ENCODE measurements at regions not wholly inside any gene's neighbourhood (a gene's known extent, or its start where the extent isn't known, plus 50 kb on each side); places are given as distances from the start of the nearest gene placed in this dataset.
"Not testable (repeated sequence)": the region's sequence is repeated elsewhere in the genome, so short reads cannot be mapped to it uniquely, and the experiment has no call there.

DNA sequence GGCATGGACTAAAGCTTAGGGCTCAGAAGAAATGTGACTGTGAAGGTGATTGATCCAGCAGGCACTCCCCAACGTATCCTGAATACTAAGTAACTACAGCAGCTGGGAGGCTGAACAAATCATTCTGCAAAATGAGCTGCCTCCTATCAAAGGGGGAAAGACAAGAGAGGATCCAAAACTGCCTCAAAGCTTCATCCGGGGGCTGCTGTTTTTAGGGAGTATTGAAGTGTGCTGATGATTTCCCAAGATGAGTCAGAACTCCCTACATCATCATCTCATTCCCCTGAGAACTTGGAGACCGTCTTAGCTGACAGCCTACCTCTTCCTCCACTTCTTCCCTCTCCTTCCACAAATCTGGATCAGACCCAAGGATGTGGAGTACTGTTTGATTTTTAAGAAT is 108.4 kb upstream of the GRAMD1B start:
- Mint-ChIP-seq H3K27ac (ENCODE audit: unreplicated experiment) (no peak overlapping the region), H3K36me3 (ENCODE audit: low read depth, unreplicated experiment) (no peaks in the 10 kb centered on the region), H3K4me3 (ENCODE audit: unreplicated experiment) (no peak overlapping the region), H3K9me3 (ENCODE audit: unreplicated experiment) (peaks cover 4% of the 10 kb centered on the region), H3K4me1 (ENCODE audit: low read depth, unreplicated experiment) (no peaks in the 10 kb centered on the region), H3K27me3 (ENCODE audit: low read depth, unreplicated experiment) (peaks cover 12% of the 10 kb centered on the region)
- Histone ChIP-seq H3K9me3 (ENCODE audit: insufficient read depth, low read depth, low read length) (no peaks in the 10 kb centered on the region), H3K36me3 (ENCODE audit: insufficient read depth, low read length) (no peaks in the 10 kb centered on the region), H3K4me3 (ENCODE audit: insufficient read depth, low read depth, low read length) (no peak overlapping the region), H3K79me2 (ENCODE audit: insufficient read depth, low read length) (no peaks in the 10 kb centered on the region), H3K4me2 (ENCODE audit: low read length) (no peak overlapping the region), H3K27me3 (ENCODE audit: insufficient read depth, low read length) (peaks cover 11% of the 10 kb centered on the region), H3K4me1 (ENCODE audit: insufficient read depth, low read length) (no peaks in the 10 kb centered on the region), H3K27ac (ENCODE audit: low read depth, low read length) (no peak overlapping the region), H2AFZ (ENCODE audit: low read depth, low read length) (no peak overlapping the region), H4K20me1 (ENCODE audit: insufficient read depth, low read length) (no peaks in the 10 kb centered on the region), H3K9ac (ENCODE audit: low read length) (no peak overlapping the region)
- FAIRE-seq (no peak), DNase-seq (ENCODE audit: low read depth) (no peak)
- no peak for TF ChIP-seq EZH2 (IDR thresholded peaks at IDR 0.05; ENCODE audit: insufficient read depth, low read length)
- TF ChIP-seq, protein P1, sequence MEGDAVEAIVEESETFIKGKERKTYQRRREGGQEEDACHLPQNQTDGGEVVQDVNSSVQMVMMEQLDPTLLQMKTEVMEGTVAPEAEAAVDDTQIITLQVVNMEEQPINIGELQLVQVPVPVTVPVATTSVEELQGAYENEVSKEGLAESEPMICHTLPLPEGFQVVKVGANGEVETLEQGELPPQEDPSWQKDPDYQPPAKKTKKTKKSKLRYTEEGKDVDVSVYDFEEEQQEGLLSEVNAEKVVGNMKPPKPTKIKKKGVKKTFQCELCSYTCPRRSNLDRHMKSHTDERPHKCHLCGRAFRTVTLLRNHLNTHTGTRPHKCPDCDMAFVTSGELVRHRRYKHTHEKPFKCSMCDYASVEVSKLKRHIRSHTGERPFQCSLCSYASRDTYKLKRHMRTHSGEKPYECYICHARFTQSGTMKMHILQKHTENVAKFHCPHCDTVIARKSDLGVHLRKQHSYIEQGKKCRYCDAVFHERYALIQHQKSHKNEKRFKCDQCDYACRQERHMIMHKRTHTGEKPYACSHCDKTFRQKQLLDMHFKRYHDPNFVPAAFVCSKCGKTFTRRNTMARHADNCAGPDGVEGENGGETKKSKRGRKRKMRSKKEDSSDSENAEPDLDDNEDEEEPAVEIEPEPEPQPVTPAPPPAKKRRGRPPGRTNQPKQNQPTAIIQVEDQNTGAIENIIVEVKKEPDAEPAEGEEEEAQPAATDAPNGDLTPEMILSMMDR (IDR thresholded peaks at IDR 0.05; ENCODE audit: insufficient read depth, low read depth, low read length), result no peak

DNA sequence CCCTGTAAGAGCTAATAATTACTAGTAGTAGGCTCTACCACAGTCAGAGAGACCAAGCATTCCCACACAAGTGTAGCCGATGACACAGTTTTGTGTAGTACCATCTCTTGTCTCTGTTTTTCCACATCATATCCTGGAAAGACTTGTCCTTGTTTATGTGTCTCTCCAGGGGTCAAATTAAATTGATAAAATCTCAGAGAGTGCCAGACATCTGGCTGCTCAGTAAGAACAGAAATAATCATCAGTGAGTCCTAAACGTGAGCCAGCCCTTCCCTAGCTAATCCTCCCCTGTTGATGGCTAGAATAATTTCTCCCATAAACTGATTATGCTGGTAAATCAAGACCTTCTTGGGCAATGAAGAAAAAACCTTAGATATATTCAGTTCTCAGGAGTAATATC is 111.4 kb upstream of the GRAMD1B start:
- H3K9me3 ChIP-seq (ENCODE audit: insufficient read depth, low read depth, low read length), result no peaks in the 10 kb centered on the region
- no peak overlapping the region for H3K4me3 ChIP-seq (ENCODE audit: insufficient read depth, low read depth, low read length)

DNA sequence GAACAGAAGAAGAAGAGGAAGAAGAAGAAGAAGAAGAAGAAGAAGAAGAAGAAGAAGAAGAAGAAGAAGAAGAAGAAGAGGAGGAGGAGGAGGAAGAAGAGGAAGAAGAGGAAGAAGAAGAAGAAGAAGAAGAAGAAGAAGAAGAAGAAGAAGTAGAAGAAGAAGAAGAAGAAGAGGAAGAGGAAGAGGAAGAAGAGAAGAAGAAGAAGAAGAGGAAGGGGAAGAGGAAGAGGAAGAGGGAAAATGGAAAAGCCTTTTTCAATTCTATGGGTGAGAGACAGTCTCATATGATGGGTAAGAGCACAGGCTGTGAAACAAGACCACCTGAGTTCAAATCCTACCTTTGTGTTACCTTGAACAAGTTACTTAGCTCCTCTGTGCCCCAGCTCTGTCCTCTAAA is 111.9 kb upstream of the GRAMD1B start:
- H3K36me3 ChIP-seq (ENCODE audit: insufficient read depth, low read length); H3K4me2 ChIP-seq (ENCODE audit: low read length); H3K79me2 ChIP-seq (ENCODE audit: insufficient read depth, low read length); DNase-seq (ENCODE audit: low read depth); H3K27ac ChIP-seq (ENCODE audit: low read depth, low read length); H3K9ac ChIP-seq (ENCODE audit: low read length); H3K27ac Mint-ChIP-seq (ENCODE audit: unreplicated experiment); H3K9me3 ChIP-seq (ENCODE audit: insufficient read depth, low read depth, low read length); H3K36me3 Mint-ChIP-seq (ENCODE audit: low read depth, unreplicated experiment); H3K4me1 ChIP-seq (ENCODE audit: insufficient read depth, low read length); H3K4me3 ChIP-seq (ENCODE audit: insufficient read depth, low read depth, low read length); H4K20me1 ChIP-seq (ENCODE audit: insufficient read depth, low read length); H2AFZ ChIP-seq (ENCODE audit: low read depth, low read length); H3K9me3 Mint-ChIP-seq (ENCODE audit: unreplicated experiment); H3K4me1 Mint-ChIP-seq (ENCODE audit: low read depth, unreplicated experiment); H3K4me3 Mint-ChIP-seq (ENCODE audit: unreplicated experiment); FAIRE-seq: not testable (repeated sequence)
- peaks cover 21% of the 10 kb centered on the region for H3K27me3 ChIP-seq (ENCODE audit: insufficient read depth, low read length)
- H3K27me3 Mint-ChIP-seq (ENCODE audit: low read depth, unreplicated experiment), result peaks cover 23% of the 10 kb centered on the region

More for the DNA sequence above, 111.4 kb upstream of the GRAMD1B start:
- H3K27ac Mint-ChIP-seq (ENCODE audit: unreplicated experiment), result no peak overlapping the region
- H3K4me3 Mint-ChIP-seq (ENCODE audit: unreplicated experiment), result no peak overlapping the region
- Histone ChIP-seq H3K9ac (ENCODE audit: low read length) (no peak overlapping the region), H3K4me1 (ENCODE audit: insufficient read depth, low read length) (no peaks in the 10 kb centered on the region), H2AFZ (ENCODE audit: low read depth, low read length) (no peak overlapping the region), H3K27me3 (ENCODE audit: insufficient read depth, low read length) (peaks cover 21% of the 10 kb centered on the region), H3K79me2 (ENCODE audit: insufficient read depth, low read length) (no peaks in the 10 kb centered on the region), H3K36me3 (ENCODE audit: insufficient read depth, low read length) (no peaks in the 10 kb centered on the region), H4K20me1 (ENCODE audit: insufficient read depth, low read length) (no peaks in the 10 kb centered on the region), H3K4me2 (ENCODE audit: low read length) (no peak overlapping the region), H3K27ac (ENCODE audit: low read depth, low read length) (no peak overlapping the region)
- H3K9me3 Mint-ChIP-seq (ENCODE audit: unreplicated experiment), result peaks cover 7% of the 10 kb centered on the region
- peaks cover 18% of the 10 kb centered on the region for H3K27me3 Mint-ChIP-seq (ENCODE audit: low read depth, unreplicated experiment)
- no peaks in the 10 kb centered on the region for H3K36me3 Mint-ChIP-seq (ENCODE audit: low read depth, unreplicated experiment)
- peaks cover 2% of the 10 kb centered on the region for H3K4me1 Mint-ChIP-seq (ENCODE audit: low read depth, unreplicated experiment)
- TF ChIP-seq, protein P1 (IDR thresholded peaks at IDR 0.05; ENCODE audit: insufficient read depth, low read depth, low read length), result no peak
- TF ChIP-seq EZH2 (IDR thresholded peaks at IDR 0.05; ENCODE audit: insufficient read depth, low read length), result no peak
- DNase-seq (ENCODE audit: low read depth) (no peak), FAIRE-seq (no peak)

All from astrocyte (in vitro differentiated cells and primary cell).